Bronchial epithelial cell (primary cell): ENCODE measurements at regions not wholly inside any gene's neighbourhood (a gene's known extent, or its start where the extent isn't known, plus 50 kb on each side); places are given as distances from the start of the nearest gene placed in this dataset.
A peak's percentile ranks its signal among the peaks of the same experiment; 100 is the strongest.

Source experiments
- DNase-seq: peaks from one replicate; pipeline ENCODE4 v3.0.0-alpha.2; 2010; ENCODE audit warnings: low read depth
- FAIRE-seq: peaks from 2 replicates; lab custom pipeline; 2011; peaks lifted over from hg19 to GRCh38; lab: Jason Lieb, UNC
- H3K27me3 ChIP-seq: 2 replicates; pipeline ENCODE4 v1.5.1; 2011; ENCODE audit warnings: low read length; ENCODE audit not compliant: control insufficient read depth, insufficient read depth
- H3K36me3 ChIP-seq: 2 replicates; pipeline ENCODE4 v1.5.1; 2011; ENCODE audit warnings: low read length; ENCODE audit not compliant: control insufficient read depth, insufficient read depth
- H3K4me3 ChIP-seq: 2 replicates; pipeline ENCODE4 v1.5.1; 2011; ENCODE audit warnings: mild to moderate bottlenecking, low read depth, low read length, control low read depth
- CTCF ChIP-seq: IDR thresholded peaks from 2 replicates; pipeline ENCODE4 v1.5.1; 2011; ENCODE audit warnings: mild to moderate bottlenecking, moderate library complexity, low read length, control low read depth, inconsistent platforms; ENCODE audit not compliant: insufficient read depth, severe bottlenecking

- no peaks in the 10 kb centered on the region for H3K36me3 ChIP-seq
- FAIRE-seq (no peak), DNase-seq (no peak)
- no peak for TF ChIP-seq CTCF
- H3K27me3 ChIP-seq = peaks cover 4% of the 10 kb centered on the region
- no peak overlapping the region for H3K4me3 ChIP-seq
Observed at GRCh38 chr3:194817592-194817930, 131.9 kb downstream of the FAM43A start.

DNA sequence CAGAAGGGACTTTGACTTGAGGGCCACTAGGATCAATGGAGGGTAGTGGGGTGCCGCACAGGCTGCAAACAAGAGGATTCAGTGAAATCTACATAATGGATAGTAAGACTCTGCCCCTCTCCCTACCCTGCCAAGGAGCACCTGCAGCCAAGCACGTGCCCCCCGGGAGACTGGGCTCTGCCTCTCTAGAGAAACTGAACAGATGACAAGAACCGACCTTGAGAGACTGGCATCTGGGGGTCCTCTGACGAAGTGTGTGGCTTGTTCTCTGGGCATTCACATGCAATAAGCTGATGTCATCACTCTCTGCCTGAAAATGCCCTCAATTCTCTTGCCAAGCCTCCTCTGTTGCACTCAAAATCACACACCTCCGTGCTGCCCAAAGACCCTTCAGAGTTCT lies 132.3 kb downstream of the FAM43A start:
- H3K4me3 ChIP-seq = no peak overlapping the region
- peaks cover 4% of the 10 kb centered on the region for H3K27me3 ChIP-seq
- no peaks in the 10 kb centered on the region for H3K36me3 ChIP-seq
- no peak for FAIRE-seq
- no peak for TF ChIP-seq CTCF
- DNase-seq = no peak

GRCh38 chr3:194824100-194824499 lies 138.4 kb downstream of the FAM43A start:
- H3K4me3 ChIP-seq = no peak overlapping the region
- no peaks in the 10 kb centered on the region for H3K27me3 ChIP-seq
- no peak for TF ChIP-seq CTCF
- no peaks in the 10 kb centered on the region for H3K36me3 ChIP-seq
- FAIRE-seq = no peak
- DNase-seq = peak; percentile 6

DNA sequence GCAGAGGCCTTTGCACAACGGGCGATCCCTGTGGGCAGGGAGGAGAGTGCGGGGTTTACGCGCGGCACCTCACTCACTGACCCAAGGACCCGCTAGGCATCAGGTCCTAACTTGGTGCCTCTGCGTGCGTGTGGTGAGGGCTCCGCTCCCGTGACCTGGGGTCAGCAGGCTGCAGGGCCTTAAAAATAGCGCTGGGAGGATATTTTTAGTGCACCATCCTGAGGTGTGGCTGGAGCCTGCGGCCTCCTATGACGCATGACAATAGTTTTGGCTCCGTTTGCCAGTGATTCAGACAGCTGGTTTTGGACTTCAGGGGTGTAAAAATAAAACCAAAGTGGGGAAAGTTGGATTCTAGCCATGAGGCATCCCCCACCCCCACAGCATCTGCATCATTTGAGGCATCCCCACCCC lies 139.0 kb downstream of the FAM43A start:
- Histone ChIP-seq H3K36me3 (no peaks in the 10 kb centered on the region), H3K4me3 (no peak overlapping the region), H3K27me3 (no peaks in the 10 kb centered on the region)
- DNase-seq (no peak), FAIRE-seq (no peak)
- TF ChIP-seq CTCF = no peak

- TF ChIP-seq CTCF = no peak
- DNase-seq = no peak
- Histone ChIP-seq H3K4me3 (no peak overlapping the region), H3K27me3 (no peaks in the 10 kb centered on the region), H3K36me3 (no peaks in the 10 kb centered on the region)
- no peak for FAIRE-seq
Observed at GRCh38 chr3:194826594-194826993, 140.9 kb downstream of the FAM43A start.

DNA sequence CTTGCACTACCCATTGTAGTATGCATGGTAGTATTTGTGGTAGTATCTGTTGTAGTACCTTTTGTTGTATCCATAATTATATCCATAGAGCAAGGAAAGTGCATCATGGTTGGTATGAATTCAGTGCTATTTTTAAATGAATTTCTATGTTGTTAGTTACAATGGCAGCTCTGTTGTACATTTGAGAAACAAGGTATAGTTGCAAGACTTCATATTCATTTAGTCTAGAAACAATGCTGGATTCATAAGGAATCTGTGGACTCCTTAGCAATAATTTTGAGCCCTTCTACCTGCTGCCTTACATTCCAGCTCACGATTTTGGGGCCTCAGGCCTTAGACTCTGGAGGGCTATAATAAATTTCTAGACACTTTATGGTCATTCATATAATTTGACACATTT lies 141.8 kb downstream of the FAM43A start:
- DNase-seq = no peak
- no peak overlapping the region for H3K4me3 ChIP-seq
- H3K27me3 ChIP-seq = no peaks in the 10 kb centered on the region
- no peak for FAIRE-seq
- no peak for TF ChIP-seq CTCF
- no peaks in the 10 kb centered on the region for H3K36me3 ChIP-seq
